ENCODE measurements at regions not wholly inside any gene's neighbourhood (a gene's known extent, or its start where the extent isn't known, plus 50 kb on each side); places are given as distances from the start of the nearest gene placed in this dataset.

DNA sequence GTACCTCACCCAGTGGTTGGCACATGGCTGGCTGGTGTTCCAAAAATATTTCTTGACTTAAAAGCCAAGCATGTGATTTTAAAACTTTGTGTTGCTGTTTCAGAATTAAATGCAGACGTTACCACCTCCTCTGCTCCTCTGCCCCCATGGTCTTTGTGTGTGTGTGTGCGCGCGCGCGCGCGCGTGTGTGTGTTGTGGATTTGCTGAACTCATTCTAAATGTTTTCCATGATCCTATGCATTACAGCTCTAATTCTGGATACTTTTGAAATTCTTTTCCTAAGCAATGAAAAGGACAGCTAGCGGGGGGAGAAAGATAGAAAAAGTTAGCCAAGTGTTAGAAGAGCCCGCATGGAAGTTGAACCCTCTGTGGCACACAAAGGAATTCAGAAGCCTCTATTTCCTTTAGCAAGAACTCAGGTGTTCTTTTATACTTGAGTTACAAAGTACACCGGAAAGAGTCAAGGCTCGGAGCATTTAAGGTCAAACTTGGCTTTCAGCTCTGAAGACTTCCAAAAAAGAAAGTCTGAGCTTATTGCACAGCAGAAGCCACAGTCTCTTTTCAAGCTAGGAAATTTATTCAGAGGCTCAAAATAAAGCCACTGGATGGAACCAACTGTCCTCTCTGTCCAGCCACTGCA, 350.5 kb upstream of the TBL1XR1 start:
- no peak for DNase-seq

DNA sequence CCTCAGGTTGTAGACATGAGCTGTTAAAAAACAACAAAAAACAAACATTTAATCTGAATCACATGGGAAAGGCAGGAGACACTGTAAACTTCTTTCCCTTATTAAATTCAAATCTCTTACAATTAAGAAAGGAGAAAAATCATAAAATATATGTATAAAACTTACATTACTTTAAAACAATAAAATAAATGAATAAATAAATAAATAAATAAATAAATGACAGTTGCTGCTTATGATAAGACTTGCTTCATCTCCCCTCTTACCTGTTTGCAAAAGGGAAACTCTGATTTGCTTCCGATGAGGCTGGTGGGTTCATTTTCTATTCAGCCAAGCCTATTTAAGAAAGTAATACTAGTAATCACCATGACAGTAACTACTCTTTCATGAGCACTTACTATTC, 353.4 kb upstream of the TBL1XR1 start:
- DNase-seq: no peak

DNA sequence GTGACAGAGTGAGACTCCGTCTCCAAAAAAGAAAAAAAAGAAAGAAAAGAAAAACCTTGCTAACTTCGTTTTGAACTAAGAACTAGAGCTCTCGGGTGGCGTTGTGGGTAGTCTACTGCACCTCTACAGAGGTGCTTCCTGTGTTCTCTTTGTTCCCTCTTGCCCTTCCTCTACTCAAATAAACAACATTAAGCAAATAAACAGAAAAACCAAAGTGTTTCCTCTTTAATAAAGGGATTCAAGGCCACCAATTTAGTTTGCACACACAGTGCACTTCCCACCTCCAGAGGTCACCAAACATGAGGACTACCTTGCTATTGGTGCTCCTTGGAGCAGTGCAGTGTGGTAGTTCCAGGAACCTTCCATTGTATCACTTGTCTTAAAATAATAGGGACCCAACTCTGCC, 354.2 kb upstream of the TBL1XR1 start:
- no peak for DNase-seq

DNA sequence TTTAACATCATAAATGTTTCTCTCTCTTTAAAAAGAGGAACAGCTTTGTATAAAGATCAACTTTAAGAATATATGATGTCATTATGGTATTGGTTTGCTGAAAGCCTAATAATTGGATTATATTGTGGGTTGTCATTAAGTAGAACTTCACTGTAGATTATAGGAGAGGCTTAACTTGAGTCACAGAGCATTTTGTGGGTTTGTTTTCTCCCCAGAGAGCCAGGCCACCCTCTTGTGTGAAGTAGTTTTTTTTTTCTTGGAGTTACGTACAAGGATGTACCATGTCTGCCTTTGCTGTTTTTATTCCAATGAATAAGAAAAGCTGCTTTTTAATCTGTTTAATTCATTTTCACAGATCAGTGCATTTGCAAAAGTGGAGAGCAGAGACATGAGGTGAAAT, 354.8 kb upstream of the TBL1XR1 start:
- DNase-seq: no peak

DNA sequence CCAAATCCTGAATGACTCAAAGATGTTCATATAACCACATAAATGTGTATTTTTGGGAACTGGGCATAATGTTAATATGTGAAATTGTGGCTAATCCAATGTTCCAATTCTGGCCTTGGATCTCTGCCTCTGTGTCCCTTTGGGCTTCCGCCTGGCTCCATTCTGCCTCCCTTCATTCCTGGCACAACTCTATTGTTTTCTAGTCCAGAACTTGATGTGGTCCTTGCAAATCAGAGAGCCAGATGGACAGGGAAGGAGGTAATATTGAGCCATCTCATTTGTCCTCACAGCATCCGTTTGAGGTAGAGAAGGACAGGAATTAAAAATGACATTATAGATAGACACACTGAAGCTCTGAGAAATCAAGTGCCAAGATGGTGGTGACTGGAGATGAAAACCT, 355.7 kb upstream of the TBL1XR1 start:
- no peak for DNase-seq

DNA sequence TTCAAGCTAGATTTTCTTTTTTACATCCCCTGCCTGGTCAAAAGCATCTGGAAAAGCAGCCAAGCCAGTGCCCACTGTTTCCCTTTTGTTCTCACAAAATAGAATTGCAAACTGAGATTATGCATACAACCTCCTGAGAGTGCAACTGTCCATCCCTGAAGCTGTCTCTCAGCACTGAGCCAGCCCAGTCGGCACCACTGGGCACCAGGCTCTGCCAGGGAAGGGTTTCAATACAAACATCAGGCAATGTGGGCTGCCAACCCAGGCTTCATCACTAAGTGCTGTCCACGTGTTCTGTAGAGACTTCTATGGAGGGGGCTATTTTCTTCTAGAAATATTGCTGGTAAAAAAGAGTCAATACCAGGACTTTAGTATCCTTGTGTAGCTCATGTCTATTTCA, 356.3 kb upstream of the TBL1XR1 start:
- no peak for DNase-seq

DNA sequence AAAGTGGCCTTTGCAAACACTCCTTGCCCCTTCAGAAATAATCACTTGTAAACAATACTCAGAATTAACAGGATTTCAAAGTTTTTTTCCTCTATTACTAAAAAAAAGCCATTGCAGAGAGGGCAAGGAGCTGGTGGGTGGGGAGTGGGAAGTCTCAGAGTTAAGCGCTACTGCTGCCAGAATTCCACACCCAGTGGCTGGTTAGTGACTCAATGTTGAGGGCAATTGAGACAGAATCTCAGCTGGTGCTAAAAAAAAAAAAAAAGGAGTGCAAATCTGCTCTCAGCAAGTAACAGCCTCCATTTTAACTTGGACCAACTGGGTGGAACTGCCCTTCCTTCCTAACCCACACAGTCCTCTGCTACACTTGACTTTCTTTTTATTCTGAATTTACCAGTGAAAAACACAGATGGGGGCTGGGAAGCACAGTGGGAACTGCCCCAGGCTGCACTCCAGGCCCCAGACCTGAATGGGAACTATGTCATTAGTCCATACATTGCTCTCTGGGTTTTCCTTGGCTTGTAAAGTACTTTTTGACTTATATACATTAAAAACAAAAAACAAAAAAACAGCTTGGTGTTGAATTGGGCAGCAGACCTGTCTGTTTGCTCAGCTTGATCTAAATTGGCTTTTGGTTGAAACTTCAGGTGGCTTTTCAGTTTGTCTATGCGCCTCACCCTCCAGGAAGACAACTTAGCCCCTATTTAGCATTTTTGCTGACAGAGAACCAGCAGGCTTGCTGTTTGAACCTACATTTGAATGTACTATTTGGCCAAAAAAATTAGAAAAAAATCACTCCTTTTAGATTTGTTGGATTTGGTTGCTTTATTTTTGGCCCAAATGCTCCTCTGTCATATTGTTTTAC, 357.8 kb upstream of the TBL1XR1 start:
- no peak for DNase-seq

DNA sequence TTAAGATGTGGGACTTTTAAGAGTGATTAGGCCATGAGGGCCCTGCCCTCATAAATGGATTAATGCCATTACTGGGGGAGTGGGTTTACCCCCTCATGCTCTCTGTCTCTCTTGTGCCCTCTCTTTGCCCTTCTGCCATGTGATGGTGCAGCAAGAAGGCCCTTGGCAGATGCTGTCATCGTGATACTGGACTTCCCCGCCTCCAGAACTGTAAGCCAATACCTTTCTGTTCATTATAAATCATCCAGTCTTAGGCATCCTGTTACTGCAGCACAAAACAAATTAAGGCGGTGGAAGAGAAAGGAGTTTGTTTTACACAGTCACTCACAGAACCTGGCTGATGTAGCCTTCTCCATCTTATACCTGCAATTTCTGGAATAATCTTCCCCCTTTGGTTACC, 360.3 kb upstream of the TBL1XR1 start:
- DNase-seq: no peak

DNA sequence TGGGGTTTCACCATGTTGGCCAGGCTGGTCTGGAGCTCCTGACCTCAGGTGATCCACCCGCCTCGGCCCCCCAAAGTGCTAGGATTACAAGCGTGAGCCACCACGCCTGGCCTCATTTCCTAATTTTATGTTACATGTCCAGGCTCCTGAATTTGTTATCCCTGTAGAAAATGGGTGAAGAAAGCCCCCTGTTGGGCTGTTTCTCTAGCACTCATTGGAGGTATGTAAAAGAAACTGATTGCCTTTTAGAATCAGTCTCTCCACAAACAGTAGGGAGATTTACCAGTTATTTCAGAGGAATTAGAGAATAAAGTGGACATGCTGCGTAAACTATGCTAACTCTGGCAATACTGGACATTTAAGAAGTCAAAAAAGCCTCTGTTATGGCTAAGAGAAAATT, 364.1 kb upstream of the TBL1XR1 start:
- no peak for DNase-seq

DNA sequence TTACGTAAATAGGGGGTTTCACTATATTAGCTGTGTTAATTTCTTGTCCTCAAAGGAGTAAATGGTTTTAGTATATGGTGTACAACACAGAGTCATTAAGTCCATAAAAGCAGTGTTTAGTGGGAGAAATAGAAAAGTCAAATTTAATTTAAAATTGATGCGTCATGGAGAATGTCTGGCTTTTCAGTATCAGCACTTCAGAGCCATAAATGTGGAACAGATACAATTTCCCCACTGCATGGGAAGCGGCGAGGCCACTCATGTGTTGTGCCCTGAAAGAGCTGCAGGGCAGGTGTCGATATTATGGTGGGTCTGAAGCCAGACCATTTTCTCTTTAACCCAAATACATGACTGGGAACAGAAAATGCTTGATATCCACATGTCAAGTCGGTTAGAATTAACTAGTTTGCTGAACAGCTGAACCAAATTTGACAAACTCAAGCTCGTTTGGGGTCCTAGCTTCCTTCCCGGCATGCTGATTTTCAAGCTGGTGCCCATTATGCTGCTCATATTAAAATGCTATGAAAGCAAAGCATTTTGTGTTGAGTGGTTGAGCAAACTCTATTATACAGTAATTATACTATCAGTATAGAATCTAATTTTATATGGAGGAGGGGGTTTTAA, 364.6 kb upstream of the TBL1XR1 start:
- no peak for DNase-seq

DNA sequence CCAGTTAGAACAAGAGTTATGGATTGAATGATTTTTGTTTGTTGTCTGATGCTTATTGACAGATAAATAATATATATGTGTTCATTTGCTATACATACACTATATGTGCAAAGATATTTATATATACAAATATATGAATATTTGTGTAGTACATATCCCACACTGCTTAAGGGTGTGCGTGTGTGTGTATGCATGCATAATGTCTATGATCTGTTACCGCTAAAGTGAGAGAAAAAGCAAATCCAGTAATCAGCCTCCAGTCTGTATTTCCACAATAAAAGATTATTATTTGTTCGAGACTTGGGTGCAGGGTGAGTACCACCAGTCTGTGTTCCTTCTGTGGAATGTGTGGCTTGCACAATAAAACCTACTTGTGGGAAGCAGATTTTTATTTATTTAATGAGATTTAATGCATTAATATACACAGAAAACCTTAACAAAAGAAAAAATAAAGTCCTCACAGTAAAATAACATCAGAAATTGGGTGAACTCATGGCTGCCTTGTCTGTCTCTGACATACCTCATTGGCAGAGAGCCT, 366.0 kb upstream of the TBL1XR1 start:
- no peak for DNase-seq

DNA sequence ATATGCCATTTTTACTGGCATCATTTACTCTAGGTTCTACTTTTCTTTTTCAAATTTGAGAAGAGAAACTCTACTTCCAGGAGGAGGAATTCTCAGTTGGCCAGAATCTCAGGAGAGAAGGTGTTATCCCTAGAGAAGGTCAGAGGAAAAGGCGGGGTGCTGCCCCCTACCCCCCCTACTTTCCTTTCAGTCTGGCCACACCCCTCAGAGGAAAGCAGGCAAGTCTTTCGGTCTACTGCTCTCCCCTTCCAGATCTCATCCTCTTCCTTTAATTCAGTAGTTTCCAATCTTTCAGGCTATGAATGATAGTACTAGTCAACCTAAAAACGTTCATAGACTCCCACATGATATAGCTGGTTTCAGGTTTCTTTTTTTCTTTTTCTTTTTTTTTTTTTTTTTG, 366.5 kb upstream of the TBL1XR1 start:
- no peak for DNase-seq

DNA sequence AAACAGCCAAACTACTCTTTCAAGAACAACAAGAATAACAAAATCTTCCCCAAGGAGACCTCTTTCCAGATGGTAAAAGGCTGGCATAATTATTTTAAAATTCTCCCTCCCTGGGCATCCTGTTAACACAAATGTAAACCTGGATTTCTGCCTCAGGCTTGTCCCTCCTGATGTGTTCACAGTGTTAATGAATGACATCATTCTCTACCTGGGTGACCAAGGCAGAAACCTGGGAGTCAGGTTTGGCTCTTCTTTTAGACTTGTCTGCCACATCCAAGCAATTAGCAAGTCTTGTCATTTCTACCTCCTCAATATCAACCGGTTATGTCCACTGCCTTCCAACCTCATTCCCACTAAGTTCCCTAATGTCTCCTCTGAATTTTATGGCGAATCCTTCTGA, 368.7 kb upstream of the TBL1XR1 start:
- DNase-seq: no peak

DNA sequence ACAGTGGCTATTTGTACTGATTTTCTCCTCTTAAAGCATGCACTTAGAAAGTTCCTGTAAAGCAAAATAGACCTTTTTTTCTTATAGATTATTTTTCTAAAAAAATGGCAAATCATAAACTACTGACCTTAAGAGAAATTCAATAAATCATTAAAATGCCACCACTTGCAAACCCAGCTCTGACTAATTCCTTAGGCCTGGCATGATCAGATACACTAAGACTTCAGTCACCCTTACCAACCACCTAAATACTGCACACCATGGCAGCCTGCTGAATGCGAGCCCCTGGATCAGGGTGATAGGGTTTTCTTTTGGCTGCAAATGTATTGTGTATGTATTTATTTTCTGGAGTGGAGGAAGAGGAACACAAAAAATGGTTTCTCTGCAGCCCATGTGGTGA, 370.6 kb upstream of the TBL1XR1 start:
- DNase-seq: no peak

DNA sequence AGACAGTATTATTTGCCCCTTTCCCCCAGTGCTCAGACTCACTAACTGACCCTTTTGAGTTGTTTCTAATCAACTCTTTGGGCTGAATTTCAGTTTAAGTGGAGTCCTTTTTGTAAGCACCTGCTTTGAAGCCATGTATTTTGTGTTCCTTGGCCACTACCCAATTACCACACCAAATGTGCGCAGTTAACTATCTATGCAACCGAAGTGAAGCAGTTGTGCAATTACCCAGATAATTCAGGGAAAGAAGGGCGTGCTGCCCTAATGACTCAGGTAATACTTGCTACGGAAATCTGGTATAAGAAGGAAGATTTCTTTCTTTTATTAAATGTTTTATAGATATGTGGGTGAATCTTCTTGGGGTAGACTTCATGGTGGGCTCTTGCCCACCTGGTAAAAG, 371.9 kb upstream of the TBL1XR1 start:
- DNase-seq: no peak

DNA sequence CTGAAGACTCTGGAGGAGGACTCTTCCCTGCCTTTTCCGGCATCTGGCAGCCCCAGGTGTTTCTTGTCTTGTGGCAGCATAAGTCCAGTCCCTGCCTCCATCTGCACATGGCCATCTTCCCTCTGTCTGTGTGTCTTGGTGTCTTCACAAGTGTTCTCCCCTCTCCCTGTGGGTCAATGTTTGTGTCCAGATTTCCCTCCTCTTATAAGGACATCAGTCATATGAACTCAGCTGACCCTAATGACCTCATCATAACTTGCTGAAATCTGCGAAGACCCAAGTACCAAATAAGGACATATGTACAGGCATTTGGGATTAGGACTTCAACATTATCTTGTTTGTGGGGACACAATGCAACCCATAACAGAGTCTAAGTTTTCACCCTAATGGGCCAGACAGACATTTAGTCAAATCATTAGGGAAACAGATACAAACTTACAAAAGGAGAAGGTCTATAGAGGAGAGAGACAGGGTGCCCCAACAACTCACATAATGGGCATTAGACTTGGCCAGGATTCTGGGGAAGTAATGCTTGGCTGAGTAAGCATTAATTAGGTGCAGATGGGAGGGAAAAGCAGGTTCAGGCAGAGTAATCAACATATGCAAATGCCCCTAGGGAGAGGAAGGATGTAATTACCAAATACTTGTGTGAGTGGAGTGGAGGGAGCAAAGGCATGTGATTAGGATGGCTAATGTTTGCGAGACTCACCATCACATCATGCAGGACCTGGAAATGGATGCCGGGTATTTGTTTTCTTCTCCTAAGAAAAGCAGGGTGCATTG, 372.8 kb upstream of the TBL1XR1 start:
- no peak for DNase-seq

DNA sequence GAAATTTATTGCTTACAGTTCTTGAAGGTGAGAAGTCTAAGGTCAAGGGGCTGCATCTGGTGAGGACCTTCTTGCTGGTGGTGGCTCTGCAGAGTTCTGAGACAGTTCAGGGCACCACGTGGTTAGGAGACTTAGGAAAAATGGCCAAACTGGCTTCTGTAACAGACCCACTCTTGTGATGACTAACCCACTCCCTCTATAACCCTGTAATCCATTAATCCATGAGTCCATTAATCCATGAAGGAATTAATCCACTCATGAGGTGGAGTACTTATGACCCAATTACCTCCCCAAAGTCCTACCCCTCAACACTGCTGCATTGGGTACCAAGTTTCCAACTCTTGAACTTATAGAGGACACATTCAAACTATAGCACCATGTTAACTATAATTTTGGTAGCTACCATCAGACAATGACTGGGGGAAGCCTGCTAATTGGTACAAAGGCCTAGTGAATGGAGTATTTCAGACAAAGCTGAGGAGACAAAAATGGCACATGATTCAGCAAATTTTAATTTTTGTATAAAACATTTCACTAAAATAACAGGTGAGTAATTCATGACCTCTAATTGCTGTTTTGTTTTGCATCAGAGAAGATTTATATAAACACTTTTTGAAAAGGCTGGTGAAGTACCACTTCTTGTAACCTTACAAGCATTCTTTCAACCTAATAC, 374.1 kb upstream of the TBL1XR1 start:
- DNase-seq: no peak

DNA sequence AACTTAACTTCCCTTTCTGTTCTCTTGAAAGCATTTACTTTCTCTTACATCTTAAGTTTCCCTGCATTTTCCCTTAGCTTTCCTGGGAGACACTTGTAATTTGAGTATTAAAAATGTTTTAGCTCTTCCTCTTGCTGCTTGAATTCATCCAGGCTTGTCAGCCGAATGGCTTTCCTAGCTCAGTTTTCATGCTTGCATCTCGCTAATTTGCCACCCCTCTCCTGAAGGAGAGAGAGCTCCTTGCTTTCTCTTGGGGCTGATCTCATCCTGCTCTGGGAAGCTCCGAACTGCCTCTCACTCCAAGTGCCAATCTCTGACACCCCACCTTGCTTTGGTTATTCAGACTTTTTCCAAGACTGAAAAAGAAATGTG, 374.6 kb upstream of the TBL1XR1 start:
- DNase-seq: no peak

DNA sequence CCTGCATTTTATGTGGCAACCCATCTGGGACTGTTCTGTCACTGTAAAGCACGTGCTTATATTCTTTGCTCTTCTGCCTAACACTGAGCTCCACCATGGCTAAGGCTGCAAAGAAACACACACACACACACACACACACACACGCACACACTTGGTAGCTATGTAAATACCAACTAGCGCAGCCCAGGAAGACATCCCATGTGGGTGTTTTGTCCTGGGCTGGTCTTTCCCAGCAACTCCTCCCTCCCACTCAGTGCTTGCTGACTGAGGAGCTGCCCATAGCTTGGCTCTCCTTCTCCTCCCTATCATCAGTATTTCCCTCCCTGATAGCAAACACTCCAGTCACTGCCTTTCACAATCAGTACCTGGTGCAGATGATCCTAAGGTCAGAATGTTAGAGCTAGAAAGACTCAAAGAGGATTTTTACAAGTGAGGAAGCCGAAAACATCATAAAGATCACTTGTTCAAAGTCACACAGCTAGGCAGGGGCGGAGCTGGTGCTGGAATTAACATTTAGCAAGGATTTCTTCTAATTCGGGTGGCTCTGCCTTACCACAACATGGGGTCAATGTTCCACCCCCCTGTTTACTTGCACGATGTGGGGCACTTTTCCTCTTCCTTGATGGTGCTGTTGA, 377.1 kb upstream of the TBL1XR1 start:
- DNase-seq: no peak

DNA sequence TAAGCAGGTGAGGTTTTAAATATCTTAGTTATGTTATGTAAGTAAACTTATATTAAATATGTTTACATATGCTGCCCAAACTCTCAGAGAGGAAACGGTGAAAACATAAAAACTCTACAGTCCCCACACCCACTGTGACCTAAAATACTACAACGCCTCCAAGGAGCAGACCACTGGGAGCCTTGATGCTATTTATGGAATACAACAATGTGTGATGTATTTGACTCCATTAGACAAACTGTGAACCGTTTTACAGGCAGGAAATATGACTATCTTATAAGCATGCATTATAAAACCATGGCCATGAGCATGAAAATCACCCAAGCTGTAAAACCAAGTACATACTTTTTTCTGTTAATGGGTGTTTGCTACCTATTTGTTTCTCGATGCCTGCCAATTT, 379.5 kb upstream of the TBL1XR1 start:
- no peak for DNase-seq

DNA sequence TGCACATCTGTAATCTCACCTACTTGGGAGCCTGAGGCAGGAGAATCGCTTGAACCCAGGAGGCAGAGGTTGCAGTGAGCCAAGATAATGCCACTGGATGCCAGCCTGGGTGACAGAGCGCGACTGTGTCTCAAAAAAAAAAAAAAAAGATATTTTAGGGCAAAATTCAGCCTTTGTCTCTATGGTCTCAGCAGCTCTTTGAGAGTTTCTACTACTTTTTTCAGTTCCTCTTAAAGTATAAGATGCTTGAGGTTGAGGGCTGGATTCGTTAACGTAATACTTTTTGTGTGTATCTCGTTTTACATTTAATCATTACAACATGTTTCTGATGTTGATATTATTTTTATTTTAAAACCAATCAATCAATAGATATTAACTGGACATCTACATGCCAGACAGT, 381.2 kb upstream of the TBL1XR1 start:
- DNase-seq: no peak

DNA sequence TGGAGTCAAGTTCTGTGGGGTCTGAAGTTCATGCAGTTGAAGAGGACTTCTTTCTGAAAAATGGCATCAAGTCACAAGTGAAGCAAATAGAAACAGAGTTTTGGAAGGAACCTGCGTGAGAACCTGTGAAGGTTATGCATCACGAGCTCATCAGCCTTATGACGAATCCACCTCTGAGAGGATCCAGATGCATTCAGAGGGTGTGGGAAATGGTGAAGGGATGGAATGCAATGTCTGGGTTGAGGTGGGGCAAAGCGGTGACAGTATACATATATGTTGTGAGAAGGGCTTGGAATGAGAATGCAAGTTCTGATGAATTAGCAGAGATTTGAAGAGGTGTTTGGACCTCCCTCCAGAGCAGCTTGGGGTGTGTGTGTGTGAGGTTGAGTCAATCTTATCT, 382.1 kb upstream of the TBL1XR1 start:
- no peak for DNase-seq
